A673 (cell line): ENCODE measurements at regions not wholly inside any gene's neighbourhood (a gene's known extent, or its start where the extent isn't known, plus 50 kb on each side); places are given as distances from the start of the nearest gene placed in this dataset.

Experiments used
- BruUV-seq: library from RNA; stranded (reverse); fragments of 400-500 nt; replicated peaks from 2 replicates; lab custom pipeline; 2021; lab: Mats Ljungman, UMichigan
- CTCF ChIA-PET: fragments of 300-600 bp; sonication (Branson Sonifier 250); formaldehyde crosslinking; loops from one replicate; lab custom pipeline; 2022; ENCODE audit warnings: antibody characterized with exemption; lab: Charles Lee
- POLR2A ChIA-PET: fragments of 300-600 bp; sonication (Branson Sonifier 250); formaldehyde crosslinking; loops from one replicate; lab custom pipeline; 2022; ENCODE audit warnings: antibody characterized with exemption; ENCODE audit not compliant: low non-redundant PET; lab: Charles Lee
- DNase-seq: peaks from one replicate; pipeline ENCODE4 v3.0.0-alpha.2; 2015; ENCODE audit warnings: low spot score
- H3K27ac ChIP-seq: fragments of 200-600 bp; sonication (generic); 2 replicates; pipeline ENCODE4 v1.5.1; 2016; ENCODE audit warnings: mixed run types, low read depth, mild to moderate bottlenecking, mixed read lengths, antibody characterized with exemption, low read length; ENCODE audit not compliant: poor library complexity, severe bottlenecking
- H3K27me3 ChIP-seq: fragments of 200-600 bp; sonication (generic); replicated peaks from 2 replicates; pipeline ENCODE4 v1.6.1; 2017; ENCODE audit warnings: mixed run types, low read depth, mild to moderate bottlenecking, mixed read lengths, antibody characterized with exemption, low read length; ENCODE audit not compliant: insufficient read depth, poor library complexity
- H3K36me3 ChIP-seq: fragments of 200-600 bp; sonication (generic); 2 replicates; pipeline ENCODE4 v1.6.1; 2016; ENCODE audit warnings: mixed run types, mild to moderate bottlenecking, mixed read lengths, antibody characterized with exemption, low read length; ENCODE audit not compliant: insufficient read depth, poor library complexity, severe bottlenecking
- H3K4me1 ChIP-seq: fragments of 200-600 bp; sonication (generic); 2 replicates; pipeline ENCODE4 v1.6.1; 2017; ENCODE audit warnings: mixed run types, mild to moderate bottlenecking, mixed read lengths, antibody characterized with exemption, low read length; ENCODE audit not compliant: insufficient read depth, poor library complexity, severe bottlenecking
- H3K4me3 ChIP-seq: fragments of 200-600 bp; sonication (generic); 2 replicates; pipeline ENCODE4 v1.5.1; 2016; ENCODE audit warnings: low read depth, mixed run types, mild to moderate bottlenecking, mixed read lengths, low read length; ENCODE audit not compliant: poor library complexity, severe bottlenecking
- H3K9me3 ChIP-seq: fragments of 200-600 bp; sonication (generic); 2 replicates; pipeline ENCODE4 v1.6.1; 2016; ENCODE audit warnings: mixed run types, low read depth, mild to moderate bottlenecking, mixed read lengths, antibody characterized with exemption, low read length; ENCODE audit not compliant: poor library complexity, severe bottlenecking
- EZH2 ChIP-seq: fragments of 200-600 bp; sonication (generic); IDR thresholded peaks from 2 replicates; pipeline ENCODE4 v1.6.1; 2017; ENCODE audit warnings: borderline replicate concordance, low read depth, mild to moderate bottlenecking, mixed read lengths, antibody characterized with exemption, low read length; ENCODE audit not compliant: poor library complexity, severe bottlenecking
- intact Hi-C: fragments of 100-400 bp; cut with micrococcal nuclease; formaldehyde crosslinking; loops from one replicate; pipeline ENCODE4 v1.10.0; 2022; ENCODE audit not compliant: unreplicated experiment
- TF ChIP-seq, protein P1 (sequence below): fragments of 300-800, 200-600 bp; sonication (generic); conservative IDR thresholded peaks from 2 replicates; pipeline ENCODE4 v1.5.1; 2017; ENCODE audit warnings: low read depth, mild to moderate bottlenecking, antibody characterized with exemption, low read length, moderate library complexity, mixed read lengths

- Histone ChIP-seq H3K9me3 (no peaks in the 10 kb centered on the region), H3K36me3 (no peaks in the 10 kb centered on the region), H3K27me3 (no peaks in the 10 kb centered on the region), H3K4me1 (peaks cover 7% of the 10 kb centered on the region), H3K4me3 (no peak overlapping the region), H3K27ac (no peak overlapping the region)
- no peak for DNase-seq
- ChIA-PET CTCF (no interaction called here), POLR2A (no interaction called here)
- BruUV-seq, result no TSS peak
- intact Hi-C loops, result no loop called here
- no peak for TF ChIP-seq EZH2
- TF ChIP-seq, protein P1, sequence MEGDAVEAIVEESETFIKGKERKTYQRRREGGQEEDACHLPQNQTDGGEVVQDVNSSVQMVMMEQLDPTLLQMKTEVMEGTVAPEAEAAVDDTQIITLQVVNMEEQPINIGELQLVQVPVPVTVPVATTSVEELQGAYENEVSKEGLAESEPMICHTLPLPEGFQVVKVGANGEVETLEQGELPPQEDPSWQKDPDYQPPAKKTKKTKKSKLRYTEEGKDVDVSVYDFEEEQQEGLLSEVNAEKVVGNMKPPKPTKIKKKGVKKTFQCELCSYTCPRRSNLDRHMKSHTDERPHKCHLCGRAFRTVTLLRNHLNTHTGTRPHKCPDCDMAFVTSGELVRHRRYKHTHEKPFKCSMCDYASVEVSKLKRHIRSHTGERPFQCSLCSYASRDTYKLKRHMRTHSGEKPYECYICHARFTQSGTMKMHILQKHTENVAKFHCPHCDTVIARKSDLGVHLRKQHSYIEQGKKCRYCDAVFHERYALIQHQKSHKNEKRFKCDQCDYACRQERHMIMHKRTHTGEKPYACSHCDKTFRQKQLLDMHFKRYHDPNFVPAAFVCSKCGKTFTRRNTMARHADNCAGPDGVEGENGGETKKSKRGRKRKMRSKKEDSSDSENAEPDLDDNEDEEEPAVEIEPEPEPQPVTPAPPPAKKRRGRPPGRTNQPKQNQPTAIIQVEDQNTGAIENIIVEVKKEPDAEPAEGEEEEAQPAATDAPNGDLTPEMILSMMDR, result no peak
Observed at GRCh38 chr10:43960477-43960876, 311.8 kb upstream of the ZNF32 start.

DNA sequence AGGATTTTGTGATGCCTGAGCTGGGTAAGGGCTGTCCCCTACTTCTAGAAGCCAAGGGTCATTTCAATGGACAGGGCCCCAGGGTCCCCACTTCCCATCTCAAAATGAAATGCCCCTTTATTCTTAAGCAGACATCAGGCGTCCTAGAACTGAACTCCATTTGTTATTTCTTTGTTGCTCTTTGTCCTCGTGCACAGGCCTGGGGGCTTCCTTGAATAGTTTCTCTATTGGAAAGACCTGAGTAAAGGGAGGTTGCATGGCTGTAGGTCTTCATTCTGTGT is 311.4 kb upstream of the ZNF32 start:
- Histone ChIP-seq H3K4me1 (peaks cover 3% of the 10 kb centered on the region), H3K36me3 (no peaks in the 10 kb centered on the region), H3K27me3 (no peaks in the 10 kb centered on the region), H3K27ac (no peak overlapping the region), H3K9me3 (no peaks in the 10 kb centered on the region), H3K4me3 (no peak overlapping the region)
- ChIA-PET CTCF (no interaction called here), POLR2A (no interaction called here)
- TF ChIP-seq EZH2, result no peak
- TF ChIP-seq, protein P1, result no peak
- no peak for DNase-seq
- BruUV-seq, result no TSS peak
- intact Hi-C loops, result no loop called here

- Histone ChIP-seq H3K27me3 (no peaks in the 10 kb centered on the region), H3K27ac (no peak overlapping the region), H3K9me3 (no peaks in the 10 kb centered on the region), H3K4me1 (no peaks in the 10 kb centered on the region), H3K4me3 (no peak overlapping the region), H3K36me3 (no peaks in the 10 kb centered on the region)
- intact Hi-C loops, result no loop called here
- BruUV-seq, result no TSS peak
- CTCF ChIA-PET, result no interaction called here
- DNase-seq, result no peak
- POLR2A ChIA-PET, result no interaction called here
- TF ChIP-seq, protein P1, result no peak
- no peak for TF ChIP-seq EZH2
Observed at GRCh38 chr10:43959364-43960134, 310.9 kb upstream of the ZNF32 start.
